ENCODE measurements at regions not wholly inside any gene's neighbourhood (a gene's known extent, or its start where the extent isn't known, plus 50 kb on each side); places are given as distances from the start of the nearest gene placed in this dataset.

GRCh38 chr3:139096670-139097069 is 52.0 kb upstream of the PRR23C start:
- Histone ChIP-seq H3K27ac (ENCODE audit: insufficient read depth, low read length) (no peak overlapping the region), H2AK5ac (ENCODE audit: low read depth, low read length) (no peak overlapping the region), H3K4me3 (ENCODE audit: insufficient read depth, low read depth, low read length) (no peak overlapping the region), H2BK120ac (ENCODE audit: low read depth, low read length) (no peak overlapping the region), H2BK5ac (ENCODE audit: low read depth, low read length, poor library complexity, severe bottlenecking) (no peak overlapping the region), H3K9me3 (ENCODE audit: control insufficient read depth, insufficient read depth, low read length) (no peaks in the 10 kb centered on the region; the same call in 1 of the 2 replicates), H4K91ac (ENCODE audit: insufficient read depth, low read depth, low read length) (no peak overlapping the region), H3K18ac (ENCODE audit: low read depth, low read length) (no peak overlapping the region), H3K56ac (ENCODE audit: extremely low read depth, insufficient read depth, low read length) (no peak overlapping the region), H3K4me1 (ENCODE audit: control insufficient read depth, insufficient read depth, low read length) (no peaks in the 10 kb centered on the region), H3K14ac (replicated peaks; ENCODE audit: low read depth, low read length) (no peak overlapping the region), H2AFZ (replicated peaks; ENCODE audit: low read length, poor library complexity) (no peak overlapping the region), H4K8ac (ENCODE audit: low read depth in 2 of 2, low read length in 2 of 2) (no peak overlapping the region), H3K4me2 (ENCODE audit: low read depth, low read length) (no peak overlapping the region), H3K79me1 (ENCODE audit: low read depth in 1 of 2, low read length in 2 of 2) (no peaks in the 10 kb centered on the region), H4K5ac (ENCODE audit: low read depth, low read length) (no peak overlapping the region), H3K36me3 (ENCODE audit: control insufficient read depth, insufficient read depth, low read length) (no peaks in the 10 kb centered on the region), H2BK15ac (ENCODE audit: low read depth, low read length) (no peak overlapping the region), H2BK20ac (ENCODE audit: low read depth, low read length) (no peak overlapping the region), H2AK9ac (replicated peaks; ENCODE audit: low read depth, low read length, poor library complexity) (no peak overlapping the region), H3K23ac (ENCODE audit: low read depth, low read length) (no peak overlapping the region), H3K27me3 (ENCODE audit: control insufficient read depth, insufficient read depth, low read length) (peaks cover 2% of the 10 kb centered on the region; the same call in 1 of the 2 replicates), H4K20me1 (ENCODE audit: insufficient read depth, low read length) (no peaks in the 10 kb centered on the region), H3K9me1 (ENCODE audit: insufficient read depth, low read length) (no peaks in the 10 kb centered on the region), H3K4ac (ENCODE audit: low read depth, low read length) (no peak overlapping the region), H3K9ac (ENCODE audit: low read depth, low read length) (no peak overlapping the region)
- POLR2A ChIA-PET (ENCODE audit: unreplicated experiment): no interaction called here
- DNase-seq: no peak
- TF ChIP-seq MAFK (IDR thresholded peaks at IDR 0.05; ENCODE audit: low read depth, low read length) (peak; percentile 94), FOS (IDR thresholded peaks at IDR 0.05; ENCODE audit: low read depth, low read length) (no peak), POLR2A (IDR thresholded peaks at IDR 0.05; ENCODE audit: low read depth, low read length) (no peak)
- ATAC-seq (ENCODE audit: low read depth): no peak
- CTCF ChIA-PET: no interaction called here
- dilution Hi-C loops (cut with HindIII; ENCODE audit: low sequenced_read_pairs, unreplicated experiment): no loop called here
- no TSS peak for BruUV-seq (replicated peaks)
- WGBS, 2 experiments (ENCODE audit: extremely low coverage in 2 of 2, insufficient read length in 1 of 2): no CpG with 5 or more reads among the region's 1 CpG
- intact Hi-C loops (cut with micrococcal nuclease): no loop called here
- in situ Hi-C loops (cut with MboI; ENCODE audit: low sequenced_read_pairs): no loop called here

Data from IMR-90 (cell line).